HepG2 (cell line): ENCODE measurements at regions not wholly inside any gene's neighbourhood (a gene's known extent, or its start where the extent isn't known, plus 50 kb on each side); places are given as distances from the start of the nearest gene placed in this dataset.

ENCODE experiments used
- GTF2F1 ChIP-seq: fragments of 150-350 bp; IDR thresholded peaks from 2 replicates; pipeline ENCODE4 v1.6.1; 2014; ENCODE audit warnings: low read length
- POLR2AphosphoS5 ChIP-seq: IDR thresholded peaks from 2 replicates; pipeline ENCODE4 v1.6.1; 2012; ENCODE audit warnings: low read depth, low read length
- RNF2 ChIP-seq: fragments of 450-650 bp; conservative IDR thresholded peaks from 2 replicates; pipeline ENCODE4 v1.6.1; 2016; ENCODE audit warnings: low read depth
- TF ChIP-seq, protein P1 (sequence below): IDR thresholded peaks from 2 replicates; pipeline ENCODE4 v1.6.1; 2016; ENCODE audit warnings: low read depth, missing genetic modification reagents, missing compliant biosample characterization
- TF ChIP-seq, protein P2 (sequence below): sonication (generic); formaldehyde crosslinking; IDR thresholded peaks from 2 replicates; pipeline ENCODE4 v1.5.0; 2020; ENCODE audit warnings: mild to moderate bottlenecking, missing genetic modification reagents, moderate library complexity

GRCh38 chr13:85586422-85586831 is 212.8 kb downstream of the SLITRK6 start:
- TF ChIP-seq GTF2F1 (no peak), POLR2AphosphoS5 (no peak), RNF2 (no peak)
- TF ChIP-seq, protein P1, sequence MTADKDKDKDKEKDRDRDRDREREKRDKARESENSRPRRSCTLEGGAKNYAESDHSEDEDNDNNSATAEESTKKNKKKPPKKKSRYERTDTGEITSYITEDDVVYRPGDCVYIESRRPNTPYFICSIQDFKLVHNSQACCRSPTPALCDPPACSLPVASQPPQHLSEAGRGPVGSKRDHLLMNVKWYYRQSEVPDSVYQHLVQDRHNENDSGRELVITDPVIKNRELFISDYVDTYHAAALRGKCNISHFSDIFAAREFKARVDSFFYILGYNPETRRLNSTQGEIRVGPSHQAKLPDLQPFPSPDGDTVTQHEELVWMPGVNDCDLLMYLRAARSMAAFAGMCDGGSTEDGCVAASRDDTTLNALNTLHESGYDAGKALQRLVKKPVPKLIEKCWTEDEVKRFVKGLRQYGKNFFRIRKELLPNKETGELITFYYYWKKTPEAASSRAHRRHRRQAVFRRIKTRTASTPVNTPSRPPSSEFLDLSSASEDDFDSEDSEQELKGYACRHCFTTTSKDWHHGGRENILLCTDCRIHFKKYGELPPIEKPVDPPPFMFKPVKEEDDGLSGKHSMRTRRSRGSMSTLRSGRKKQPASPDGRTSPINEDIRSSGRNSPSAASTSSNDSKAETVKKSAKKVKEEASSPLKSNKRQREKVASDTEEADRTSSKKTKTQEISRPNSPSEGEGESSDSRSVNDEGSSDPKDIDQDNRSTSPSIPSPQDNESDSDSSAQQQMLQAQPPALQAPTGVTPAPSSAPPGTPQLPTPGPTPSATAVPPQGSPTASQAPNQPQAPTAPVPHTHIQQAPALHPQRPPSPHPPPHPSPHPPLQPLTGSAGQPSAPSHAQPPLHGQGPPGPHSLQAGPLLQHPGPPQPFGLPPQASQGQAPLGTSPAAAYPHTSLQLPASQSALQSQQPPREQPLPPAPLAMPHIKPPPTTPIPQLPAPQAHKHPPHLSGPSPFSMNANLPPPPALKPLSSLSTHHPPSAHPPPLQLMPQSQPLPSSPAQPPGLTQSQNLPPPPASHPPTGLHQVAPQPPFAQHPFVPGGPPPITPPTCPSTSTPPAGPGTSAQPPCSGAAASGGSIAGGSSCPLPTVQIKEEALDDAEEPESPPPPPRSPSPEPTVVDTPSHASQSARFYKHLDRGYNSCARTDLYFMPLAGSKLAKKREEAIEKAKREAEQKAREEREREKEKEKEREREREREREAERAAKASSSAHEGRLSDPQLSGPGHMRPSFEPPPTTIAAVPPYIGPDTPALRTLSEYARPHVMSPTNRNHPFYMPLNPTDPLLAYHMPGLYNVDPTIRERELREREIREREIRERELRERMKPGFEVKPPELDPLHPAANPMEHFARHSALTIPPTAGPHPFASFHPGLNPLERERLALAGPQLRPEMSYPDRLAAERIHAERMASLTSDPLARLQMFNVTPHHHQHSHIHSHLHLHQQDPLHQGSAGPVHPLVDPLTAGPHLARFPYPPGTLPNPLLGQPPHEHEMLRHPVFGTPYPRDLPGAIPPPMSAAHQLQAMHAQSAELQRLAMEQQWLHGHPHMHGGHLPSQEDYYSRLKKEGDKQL (CRISPR knock-in tag) = no peak
- TF ChIP-seq, protein P2, sequence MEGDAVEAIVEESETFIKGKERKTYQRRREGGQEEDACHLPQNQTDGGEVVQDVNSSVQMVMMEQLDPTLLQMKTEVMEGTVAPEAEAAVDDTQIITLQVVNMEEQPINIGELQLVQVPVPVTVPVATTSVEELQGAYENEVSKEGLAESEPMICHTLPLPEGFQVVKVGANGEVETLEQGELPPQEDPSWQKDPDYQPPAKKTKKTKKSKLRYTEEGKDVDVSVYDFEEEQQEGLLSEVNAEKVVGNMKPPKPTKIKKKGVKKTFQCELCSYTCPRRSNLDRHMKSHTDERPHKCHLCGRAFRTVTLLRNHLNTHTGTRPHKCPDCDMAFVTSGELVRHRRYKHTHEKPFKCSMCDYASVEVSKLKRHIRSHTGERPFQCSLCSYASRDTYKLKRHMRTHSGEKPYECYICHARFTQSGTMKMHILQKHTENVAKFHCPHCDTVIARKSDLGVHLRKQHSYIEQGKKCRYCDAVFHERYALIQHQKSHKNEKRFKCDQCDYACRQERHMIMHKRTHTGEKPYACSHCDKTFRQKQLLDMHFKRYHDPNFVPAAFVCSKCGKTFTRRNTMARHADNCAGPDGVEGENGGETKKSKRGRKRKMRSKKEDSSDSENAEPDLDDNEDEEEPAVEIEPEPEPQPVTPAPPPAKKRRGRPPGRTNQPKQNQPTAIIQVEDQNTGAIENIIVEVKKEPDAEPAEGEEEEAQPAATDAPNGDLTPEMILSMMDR (CRISPR knock-in tag) = no peak
